Activated CD8-positive, alpha-beta memory T cell treated with anti-CD3 and anti-CD28 coated beads for 48 hours (primary cell): ENCODE measurements at regions not wholly inside any gene's neighbourhood (a gene's known extent, or its start where the extent isn't known, plus 50 kb on each side); places are given as distances from the start of the nearest gene placed in this dataset.
"Not testable (repeated sequence)": the region's sequence is repeated elsewhere in the genome, so short reads cannot be mapped to it uniquely, and the experiment has no call there.

ENCODE experiments used
- DNase-seq, 3 experiments: peaks; one replicate each; pipeline ENCODE4 v3.0.0-alpha.2; 2020; ENCODE audit warnings: low read depth in 2 of 3, low spot score in 2 of 3

GRCh38 chr20:12718619-12719018, 290.2 kb upstream of the SPTLC3 start:
- DNase-seq = no peak

GRCh38 chr20:12721636-12722035, 287.1 kb upstream of the SPTLC3 start:
- no peak for DNase-seq

- DNase-seq = no peak
Measured at GRCh38 chr20:12722091-12722490, 286.7 kb upstream of the SPTLC3 start.

DNA sequence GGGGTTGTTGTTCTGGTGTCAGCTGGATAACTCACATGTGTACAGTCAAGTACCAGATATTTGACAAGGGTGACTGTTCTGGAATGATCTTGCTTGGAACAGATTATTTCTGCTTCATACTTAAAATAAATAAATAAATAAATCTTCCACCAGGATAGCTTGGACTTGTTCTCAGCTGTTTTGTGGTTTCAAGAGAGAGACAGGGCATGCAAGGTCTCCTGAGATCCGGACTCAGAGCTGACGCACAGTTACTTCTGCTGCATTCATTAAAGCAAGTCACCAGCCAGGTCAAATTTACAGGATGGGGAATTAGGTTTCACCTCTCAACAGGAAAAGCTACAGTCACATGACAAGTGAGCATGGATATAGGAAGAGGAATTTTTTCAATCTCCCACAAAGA, 285.0 kb upstream of the SPTLC3 start:
- no peak for DNase-seq

GRCh38 chr20:12728782-12729181, 280.0 kb upstream of the SPTLC3 start:
- no peak for DNase-seq

GRCh38 chr20:12729326-12729725, 279.4 kb upstream of the SPTLC3 start:
- DNase-seq = no peak

DNA sequence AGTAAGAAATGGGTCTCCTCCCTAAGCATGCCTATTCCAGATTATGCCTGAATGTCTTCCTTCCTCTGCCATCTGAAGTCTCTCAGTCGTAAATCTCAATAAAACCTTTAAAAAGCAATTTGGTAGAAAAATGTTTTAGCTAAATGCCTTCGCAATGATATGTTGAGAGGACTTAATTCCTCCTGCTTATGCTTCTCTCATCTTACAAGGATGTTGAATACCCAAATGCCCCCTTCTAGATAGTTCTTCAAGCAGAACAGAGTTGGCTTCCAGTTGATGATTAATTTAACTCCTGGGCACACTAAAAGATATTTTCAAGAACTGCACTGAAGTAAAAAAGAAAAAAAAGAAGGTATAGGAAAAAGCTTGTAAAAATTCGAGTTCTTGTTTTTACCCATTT, 275.0 kb upstream of the SPTLC3 start:
- no peak for DNase-seq

DNA sequence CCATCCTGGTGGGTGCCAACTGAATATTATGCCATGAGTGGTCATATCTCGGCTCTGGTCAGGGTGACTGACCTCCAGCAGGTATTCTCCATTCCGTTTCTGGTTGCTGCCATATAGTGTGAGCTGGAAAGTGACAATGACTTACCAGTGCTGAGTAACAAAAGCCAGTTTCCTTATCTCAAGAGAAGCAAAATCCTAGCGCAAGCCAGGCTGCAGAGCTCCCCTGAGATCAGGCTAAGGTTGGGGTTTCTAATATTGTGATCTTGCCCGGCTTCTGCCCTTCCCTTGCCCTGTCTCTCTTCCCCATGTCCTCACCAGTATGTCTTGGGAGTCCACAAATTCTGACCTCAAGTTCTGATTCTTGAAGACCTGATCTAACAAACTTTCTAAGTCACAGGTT, 271.3 kb upstream of the SPTLC3 start:
- no peak for DNase-seq

- DNase-seq = no peak
Measured at GRCh38 chr20:12737900-12738299, 270.9 kb upstream of the SPTLC3 start.

- no peak for DNase-seq
Measured at GRCh38 chr20:12740647-12741046, 268.1 kb upstream of the SPTLC3 start.

- DNase-seq = no peak
Measured at GRCh38 chr20:12744037-12744436, 264.7 kb upstream of the SPTLC3 start.

- no peak for DNase-seq
Measured at GRCh38 chr20:12748359-12748994, 260.3 kb upstream of the SPTLC3 start.

GRCh38 chr20:12750221-12750620, 258.6 kb upstream of the SPTLC3 start:
- no peak for DNase-seq

GRCh38 chr20:12752900-12753693, 255.7 kb upstream of the SPTLC3 start:
- DNase-seq = not testable (repeated sequence)

- not testable (repeated sequence) for DNase-seq
Measured at GRCh38 chr20:12753742-12754141, 255.0 kb upstream of the SPTLC3 start.

DNA sequence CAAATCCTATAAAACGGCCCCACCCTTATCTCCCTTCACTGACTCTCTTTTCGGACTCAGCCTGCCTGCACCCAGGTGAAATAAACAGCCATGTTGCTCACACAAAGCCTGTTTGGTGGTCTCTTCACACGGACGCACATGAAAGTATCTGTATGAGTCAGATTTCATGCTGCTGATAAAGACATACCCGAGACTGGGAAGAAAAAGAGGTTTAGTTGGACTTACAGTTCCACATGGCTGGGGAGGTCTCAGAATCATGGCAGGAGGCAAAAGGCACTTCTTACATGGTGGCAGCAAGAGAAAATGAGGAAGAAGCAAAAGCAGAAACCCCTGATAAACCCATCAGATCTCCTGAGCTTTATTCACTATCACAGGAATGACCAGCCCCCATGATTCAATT, 249.3 kb upstream of the SPTLC3 start:
- not testable (repeated sequence) for DNase-seq

GRCh38 chr20:12762725-12763124, 246.0 kb upstream of the SPTLC3 start:
- no peak for DNase-seq

DNA sequence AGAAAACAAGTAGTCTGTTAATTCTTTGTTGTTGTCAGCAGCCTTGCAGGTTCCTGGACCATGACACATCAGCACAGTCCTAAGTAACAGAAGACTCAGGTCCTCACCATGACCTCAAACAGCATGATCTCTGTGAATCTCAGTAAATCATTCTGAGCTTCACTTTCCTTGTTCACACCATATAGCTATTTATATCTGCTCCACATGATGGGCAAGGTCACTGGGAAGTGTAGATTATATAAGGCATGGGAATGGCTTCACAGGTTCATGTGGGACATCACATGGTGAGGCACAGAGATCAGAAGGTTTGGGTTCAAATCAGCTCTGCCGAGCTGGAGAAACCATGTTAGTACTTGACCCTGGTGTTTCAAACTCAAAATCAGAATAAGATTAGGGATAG, 245.4 kb upstream of the SPTLC3 start:
- DNase-seq = no peak

- no peak for DNase-seq
Measured at GRCh38 chr20:12764053-12764452, 244.7 kb upstream of the SPTLC3 start.

DNA sequence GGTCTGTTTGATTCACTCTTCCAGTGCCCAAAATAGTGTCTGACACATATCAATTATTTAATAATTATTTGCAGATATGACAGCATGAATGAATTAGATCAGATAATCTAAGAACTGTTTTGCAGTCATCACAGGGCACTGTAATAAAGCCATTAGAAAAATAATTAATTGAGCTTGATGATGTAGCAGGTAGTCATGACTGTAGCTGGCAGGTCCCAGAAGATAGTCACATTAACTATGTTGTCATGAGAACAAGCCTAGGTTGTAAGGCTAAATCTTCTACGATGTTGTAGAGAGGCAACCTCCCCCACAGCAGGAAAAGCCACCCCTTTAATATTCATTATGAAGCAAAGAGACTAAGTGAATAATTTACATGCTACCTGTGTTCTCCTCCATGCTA, 243.9 kb upstream of the SPTLC3 start:
- no peak for DNase-seq

DNA sequence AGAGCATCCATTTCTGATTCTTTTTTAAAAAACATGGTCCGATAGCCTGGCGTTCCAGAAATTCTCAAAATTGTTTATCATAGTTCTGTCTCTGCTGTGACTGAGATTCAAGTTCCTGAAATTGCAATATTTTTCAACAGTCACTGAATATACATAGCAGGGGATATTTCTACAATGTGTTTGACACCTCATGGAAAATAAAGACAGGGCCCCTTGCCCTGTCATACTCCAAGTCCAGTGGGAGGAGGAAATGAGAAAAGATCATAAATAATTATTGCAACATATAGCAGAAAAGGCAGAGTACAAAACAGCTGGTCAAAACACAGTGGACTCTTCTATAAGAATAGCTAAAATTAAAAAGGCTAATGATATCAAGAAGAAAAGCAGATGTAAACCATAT, 234.8 kb upstream of the SPTLC3 start:
- no peak for DNase-seq

GRCh38 chr20:12775041-12775440, 233.7 kb upstream of the SPTLC3 start:
- DNase-seq = no peak

DNA sequence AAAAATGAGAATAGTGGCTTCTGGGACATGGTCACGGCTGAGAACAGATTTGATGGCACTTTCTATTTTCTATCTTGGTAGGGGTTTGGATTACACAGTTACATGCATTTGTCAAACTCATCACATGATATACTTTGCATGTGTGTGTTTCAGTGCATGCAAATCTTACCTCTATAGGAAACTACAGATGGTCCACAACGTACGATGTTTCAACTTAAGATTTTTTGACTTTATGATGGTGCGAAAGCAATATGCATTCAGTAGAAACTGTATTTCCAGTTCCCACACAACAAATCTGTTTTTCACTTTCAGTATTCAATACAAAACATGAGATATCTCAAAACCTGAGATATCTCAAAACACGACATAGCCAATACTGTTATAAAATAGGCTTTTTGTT, 231.8 kb upstream of the SPTLC3 start:
- no peak for DNase-seq
